ENCODE measurements at regions not wholly inside any gene's neighbourhood (a gene's known extent, or its start where the extent isn't known, plus 50 kb on each side); places are given as distances from the start of the nearest gene placed in this dataset.

GRCh38 chr18:45519411-45520280, 95.6 kb upstream of the SLC14A2 start:
- TF ChIP-seq CTCF (IDR thresholded peaks at IDR 0.05): no peak
- no peak for TF ChIP-seq EZH2 (IDR thresholded peaks at IDR 0.05)
- TF ChIP-seq EZH2phosphoT487 (IDR thresholded peaks at IDR 0.05): no peak
